ENCODE measurements at regions not wholly inside any gene's neighbourhood (a gene's known extent, or its start where the extent isn't known, plus 50 kb on each side); places are given as distances from the start of the nearest gene placed in this dataset.

- TF ChIP-seq ZFX (IDR thresholded peaks at IDR 0.05; ENCODE audit: borderline replicate concordance) (no peak), CTCF (IDR thresholded peaks at IDR 0.05) (no peak)
These were observed 273.1 kb upstream of the IRX2 start for GRCh38 chr5:3024554-3024953.
